Muscle of leg (tissue), 3 donors: ENCODE measurements at regions not wholly inside any gene's neighbourhood (a gene's known extent, or its start where the extent isn't known, plus 50 kb on each side); places are given as distances from the start of the nearest gene placed in this dataset.

Experiments
- DNase-seq: peaks from one replicate; pipeline ENCODE4 v3.0.0; 2013
- H3K27ac ChIP-seq: one replicate; pipeline ENCODE4 v1.5.1; 2013; ENCODE audit warnings: mild to moderate bottlenecking, low read length, control low read depth
- H3K27me3 ChIP-seq: one replicate; pipeline ENCODE4 v1.6.1; 2013; ENCODE audit warnings: low read length; ENCODE audit not compliant: control insufficient read depth, insufficient read depth
- H3K36me3 ChIP-seq: one replicate; pipeline ENCODE4 v1.6.1; 2013; ENCODE audit warnings: low read length; ENCODE audit not compliant: control insufficient read depth, insufficient read depth
- H3K4me1 ChIP-seq: one replicate; pipeline ENCODE4 v1.6.1; 2013; ENCODE audit warnings: low read length; ENCODE audit not compliant: control insufficient read depth, insufficient read depth
- H3K4me3 ChIP-seq: one replicate; pipeline ENCODE4 v1.5.1; 2013; ENCODE audit warnings: low read length, control low read depth
- H3K9me3 ChIP-seq: replicated peaks from 2 replicates; pipeline ENCODE4 v1.6.1; 2013; ENCODE audit warnings: low read depth, low read length; ENCODE audit not compliant: control insufficient read depth
- WGBS: methylation state at CpG from one replicate; pipeline ENCODE4 v1.1.5; 2013; ENCODE audit warnings: missing lambda C conversion rate; ENCODE audit not compliant: insufficient coverage; 5-methylcytosine and 5-hydroxymethylcytosine counted together

GRCh38 chrX:42415636-42416035, 362.3 kb downstream of the PPP1R2C start:
- H3K27ac ChIP-seq = no peak overlapping the region
- H3K9me3 ChIP-seq = peaks cover 2% of the 10 kb centered on the region
- no peaks in the 10 kb centered on the region for H3K4me1 ChIP-seq
- no peak overlapping the region for H3K4me3 ChIP-seq
- H3K36me3 ChIP-seq = no peaks in the 10 kb centered on the region
- WGBS = 72% methylated on average over 2 of the region's 2 CpGs
- DNase-seq = no peak
- peaks cover 10% of the 10 kb centered on the region for H3K27me3 ChIP-seq

GRCh38 chrX:42414057-42414456, 363.9 kb downstream of the PPP1R2C start:
- Histone ChIP-seq H3K36me3 (no peaks in the 10 kb centered on the region), H3K27me3 (peaks cover 7% of the 10 kb centered on the region), H3K4me1 (no peaks in the 10 kb centered on the region), H3K9me3 (peaks cover 2% of the 10 kb centered on the region), H3K4me3 (no peak overlapping the region), H3K27ac (no peak overlapping the region)
- 75% methylated on average over 2 of the region's 5 CpGs for WGBS
- DNase-seq = no peak

GRCh38 chrX:42399632-42400024, 378.3 kb downstream of the PPP1R2C start:
- 60% methylated on average over 1 of the region's 2 CpGs for WGBS
- peaks cover 10% of the 10 kb centered on the region for H3K27me3 ChIP-seq
- H3K27ac ChIP-seq = no peak overlapping the region
- no peaks in the 10 kb centered on the region for H3K9me3 ChIP-seq
- H3K4me3 ChIP-seq = no peak overlapping the region
- no peaks in the 10 kb centered on the region for H3K4me1 ChIP-seq
- DNase-seq = no peak
- no peaks in the 10 kb centered on the region for H3K36me3 ChIP-seq

- peaks cover 10% of the 10 kb centered on the region for H3K27me3 ChIP-seq
- H3K9me3 ChIP-seq = no peaks in the 10 kb centered on the region
- H3K4me3 ChIP-seq = no peak overlapping the region
- H3K36me3 ChIP-seq = no peaks in the 10 kb centered on the region
- H3K4me1 ChIP-seq = no peaks in the 10 kb centered on the region
- peak; percentile 50 for DNase-seq
- WGBS = 74% methylated on average over 4 of the region's 8 CpGs
- no peak overlapping the region for H3K27ac ChIP-seq
These were observed 378.9 kb downstream of the PPP1R2C start for GRCh38 chrX:42398967-42399631.

- H3K9me3 ChIP-seq = no peaks in the 10 kb centered on the region
- H3K27ac ChIP-seq = no peak overlapping the region
- H3K36me3 ChIP-seq = no peaks in the 10 kb centered on the region
- no peak overlapping the region for H3K4me3 ChIP-seq
- H3K4me1 ChIP-seq = no peaks in the 10 kb centered on the region
- H3K27me3 ChIP-seq = peaks cover 6% of the 10 kb centered on the region
- no peak for DNase-seq
- WGBS = 67% methylated on average over 1 of the region's 4 CpGs
These were observed 381.8 kb downstream of the PPP1R2C start for GRCh38 chrX:42396136-42396535.

GRCh38 chrX:42392846-42393245, 385.1 kb downstream of the PPP1R2C start:
- H3K4me3 ChIP-seq = no peak overlapping the region
- H3K9me3 ChIP-seq = no peaks in the 10 kb centered on the region
- H3K27me3 ChIP-seq = peaks cover 4% of the 10 kb centered on the region
- no peak overlapping the region for H3K27ac ChIP-seq
- no peaks in the 10 kb centered on the region for H3K4me1 ChIP-seq
- no CpG with 5 or more reads among the region's 1 CpG for WGBS
- H3K36me3 ChIP-seq = no peaks in the 10 kb centered on the region
- DNase-seq = no peak

- H3K4me1 ChIP-seq = no peaks in the 10 kb centered on the region
- H3K27ac ChIP-seq = no peak overlapping the region
- no peaks in the 10 kb centered on the region for H3K36me3 ChIP-seq
- no peak for DNase-seq
- H3K9me3 ChIP-seq = no peaks in the 10 kb centered on the region
- no CpG with 5 or more reads among the region's 2 CpGs for WGBS
- H3K4me3 ChIP-seq = no peak overlapping the region
- peaks cover 11% of the 10 kb centered on the region for H3K27me3 ChIP-seq
These were observed 391.3 kb downstream of the PPP1R2C start for GRCh38 chrX:42386681-42387080.

- no peak overlapping the region for H3K27ac ChIP-seq
- H3K36me3 ChIP-seq = no peaks in the 10 kb centered on the region
- DNase-seq = no peak
- no peak overlapping the region for H3K4me3 ChIP-seq
- peaks cover 10% of the 10 kb centered on the region for H3K27me3 ChIP-seq
- no peaks in the 10 kb centered on the region for H3K4me1 ChIP-seq
- WGBS = 50% methylated on average over 1 of the region's 2 CpGs
- H3K9me3 ChIP-seq = no peaks in the 10 kb centered on the region
These were observed 392.2 kb downstream of the PPP1R2C start for GRCh38 chrX:42385730-42386129.

GRCh38 chrX:42384956-42385355, 393.0 kb downstream of the PPP1R2C start:
- Histone ChIP-seq H3K4me3 (no peak overlapping the region), H3K9me3 (no peaks in the 10 kb centered on the region), H3K4me1 (no peaks in the 10 kb centered on the region), H3K36me3 (no peaks in the 10 kb centered on the region), H3K27me3 (peaks cover 9% of the 10 kb centered on the region), H3K27ac (no peak overlapping the region)
- WGBS = 78% methylated on average over 1 of the region's 1 CpG
- DNase-seq = no peak

- no CpG with 5 or more reads among the region's 1 CpG for WGBS
- Histone ChIP-seq H3K9me3 (no peaks in the 10 kb centered on the region), H3K36me3 (no peaks in the 10 kb centered on the region), H3K27me3 (peaks cover 4% of the 10 kb centered on the region), H3K4me3 (no peak overlapping the region), H3K4me1 (no peaks in the 10 kb centered on the region), H3K27ac (no peak overlapping the region)
- DNase-seq = no peak
These were observed 399.1 kb downstream of the PPP1R2C start for GRCh38 chrX:42378857-42379256.

- peaks cover 10% of the 10 kb centered on the region for H3K27me3 ChIP-seq
These were observed 402.9 kb downstream of the PPP1R2C start for GRCh38 chrX:42375086-42375485.

More at GRCh38 chrX:42375086-42375485, 402.9 kb downstream of the PPP1R2C start:
- Histone ChIP-seq H3K27ac (no peak overlapping the region), H3K9me3 (no peaks in the 10 kb centered on the region), H3K4me1 (no peaks in the 10 kb centered on the region), H3K4me3 (no peak overlapping the region), H3K36me3 (no peaks in the 10 kb centered on the region)
- no peak for DNase-seq
- 61% methylated on average over 5 of the region's 7 CpGs for WGBS
